HUDEP-2 (cell line): ENCODE measurements at regions not wholly inside any gene's neighbourhood (a gene's known extent, or its start where the extent isn't known, plus 50 kb on each side); places are given as distances from the start of the nearest gene placed in this dataset.
"Not testable (repeated sequence)": the region's sequence is repeated elsewhere in the genome, so short reads cannot be mapped to it uniquely, and the experiment has no call there.

Source experiments
- DNase-seq, 76 experiments: peaks; one replicate each; lab custom pipeline; 2025; ENCODE audit not compliant: unreplicated experiment in 76 of 76; lab: John Stamatoyannopoulos, UW

DNA sequence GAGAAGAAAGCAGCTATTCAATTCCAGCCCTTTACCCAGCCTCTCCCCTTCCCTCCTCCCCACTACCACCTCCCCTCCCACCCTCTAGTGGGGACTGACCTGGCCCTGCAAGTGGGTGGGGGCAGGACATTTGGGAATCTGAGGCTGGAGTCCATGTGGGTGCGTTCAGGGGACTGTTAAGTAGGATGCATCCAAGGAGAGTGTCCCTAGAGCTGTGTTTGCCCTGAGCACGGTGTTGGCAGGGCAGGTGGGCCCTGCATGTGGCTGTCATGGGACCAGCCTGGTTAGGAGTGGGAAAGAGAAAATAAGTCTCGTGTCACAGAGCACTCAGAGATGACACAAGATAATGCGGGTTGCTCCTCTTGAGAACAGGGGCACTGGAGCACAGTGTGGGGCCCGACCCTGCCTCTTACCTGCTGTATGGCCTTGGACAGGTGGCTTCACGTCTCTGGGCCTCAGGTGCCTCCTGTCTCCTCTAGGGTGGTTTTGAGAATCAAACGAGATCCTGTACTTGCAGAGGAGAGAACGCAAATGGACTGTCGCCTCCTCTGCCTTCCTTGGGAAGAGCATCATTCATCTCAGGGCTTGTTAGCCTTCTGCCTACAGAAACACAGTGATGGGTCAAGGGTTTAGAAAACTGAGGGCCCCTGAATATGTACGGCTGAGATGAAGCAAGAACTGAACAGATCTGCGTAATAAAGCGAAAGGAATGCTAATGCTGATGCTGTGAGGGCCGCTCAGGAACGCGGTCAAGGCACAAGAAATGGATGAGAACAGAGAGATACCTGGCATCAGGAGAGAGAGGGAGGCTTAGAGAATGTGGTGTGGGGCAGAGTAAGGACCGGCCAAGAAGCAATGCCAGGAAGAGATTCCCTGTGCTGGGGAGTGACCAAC lies 187.7 kb upstream of the HAAO start:
- no peak for DNase-seq

DNA sequence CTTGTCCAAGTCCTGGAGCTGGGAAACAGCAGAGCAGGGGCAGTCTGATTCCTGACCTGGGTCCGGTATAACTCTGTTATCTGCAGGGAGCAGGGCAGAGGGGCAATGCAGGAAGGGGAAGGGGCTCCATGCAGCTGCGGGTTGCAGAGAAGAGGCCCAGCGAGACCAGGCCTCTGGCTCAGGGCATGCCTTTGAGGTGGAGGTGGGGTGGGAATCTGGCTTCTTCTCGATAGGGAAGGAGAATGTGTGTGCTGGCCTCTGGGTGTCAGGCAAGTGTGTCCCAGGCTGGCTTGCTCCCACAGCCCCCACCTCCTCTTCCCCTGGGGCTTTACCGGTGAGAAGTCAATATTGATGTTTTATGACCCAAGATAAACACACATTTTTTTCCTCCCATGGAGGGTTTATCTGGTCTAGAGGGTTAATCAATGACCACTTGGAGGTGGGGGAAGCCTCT lies 187.1 kb upstream of the HAAO start:
- DNase-seq: no peak

DNA sequence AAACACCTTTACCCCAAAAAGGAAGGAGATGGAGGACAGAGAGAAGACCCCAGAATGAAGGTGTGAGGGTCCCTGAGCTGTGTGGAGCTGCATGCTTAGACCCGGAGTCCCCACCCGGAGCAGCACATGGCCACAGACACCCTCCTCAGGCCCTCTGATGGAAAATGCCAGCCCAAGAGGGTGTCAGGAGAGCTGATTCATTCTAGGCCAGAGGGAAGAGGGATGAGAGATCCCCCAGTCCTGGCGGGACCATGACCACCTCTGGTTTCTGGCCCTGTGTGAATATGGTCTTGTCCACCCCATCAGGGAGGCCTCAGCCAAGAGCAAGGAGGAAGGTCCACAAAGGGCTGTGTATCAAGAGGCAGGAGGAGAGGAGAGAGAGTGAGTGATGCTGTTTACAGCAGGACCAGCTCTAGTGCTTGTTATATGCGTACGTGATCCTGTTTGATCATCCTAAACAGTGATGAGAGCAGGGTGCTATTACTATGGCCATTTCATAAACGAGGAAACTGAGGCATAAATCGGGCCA lies 186.6 kb upstream of the HAAO start:
- no peak for DNase-seq

DNA sequence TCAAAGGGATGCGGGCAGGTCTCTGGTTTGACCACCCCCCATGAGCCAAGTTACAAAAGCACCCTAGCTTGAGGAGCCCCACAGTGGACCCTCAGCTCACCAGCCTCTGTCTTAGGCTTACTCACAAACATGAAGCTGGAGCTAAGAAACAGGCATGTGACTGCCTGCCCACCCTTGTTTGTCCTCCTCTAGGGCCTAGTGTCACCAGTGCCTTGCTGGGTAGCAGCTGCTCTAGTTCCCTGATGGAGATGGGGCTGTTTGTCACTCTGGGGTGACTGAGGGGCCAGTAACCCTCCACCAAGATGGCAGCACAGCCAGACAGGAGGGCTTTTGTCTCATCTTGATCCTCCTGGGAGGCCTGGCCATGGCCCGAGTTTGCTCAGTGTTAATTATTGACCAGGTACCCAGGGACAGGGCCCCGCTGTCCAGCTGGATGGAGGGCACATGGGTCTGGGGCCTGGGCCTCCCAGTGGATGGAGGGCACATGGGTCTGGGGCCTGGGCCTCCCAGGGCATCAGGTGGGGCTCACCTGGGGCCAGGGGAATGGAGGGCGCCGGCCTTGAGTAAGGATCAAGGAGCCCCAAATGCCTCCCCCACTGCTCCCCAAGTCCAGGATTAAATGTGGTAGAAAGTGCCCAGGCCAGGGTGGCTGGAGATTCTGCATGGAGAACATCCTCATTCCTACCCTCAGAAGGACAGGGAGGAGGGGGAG lies 185.9 kb upstream of the HAAO start:
- no peak for DNase-seq

DNA sequence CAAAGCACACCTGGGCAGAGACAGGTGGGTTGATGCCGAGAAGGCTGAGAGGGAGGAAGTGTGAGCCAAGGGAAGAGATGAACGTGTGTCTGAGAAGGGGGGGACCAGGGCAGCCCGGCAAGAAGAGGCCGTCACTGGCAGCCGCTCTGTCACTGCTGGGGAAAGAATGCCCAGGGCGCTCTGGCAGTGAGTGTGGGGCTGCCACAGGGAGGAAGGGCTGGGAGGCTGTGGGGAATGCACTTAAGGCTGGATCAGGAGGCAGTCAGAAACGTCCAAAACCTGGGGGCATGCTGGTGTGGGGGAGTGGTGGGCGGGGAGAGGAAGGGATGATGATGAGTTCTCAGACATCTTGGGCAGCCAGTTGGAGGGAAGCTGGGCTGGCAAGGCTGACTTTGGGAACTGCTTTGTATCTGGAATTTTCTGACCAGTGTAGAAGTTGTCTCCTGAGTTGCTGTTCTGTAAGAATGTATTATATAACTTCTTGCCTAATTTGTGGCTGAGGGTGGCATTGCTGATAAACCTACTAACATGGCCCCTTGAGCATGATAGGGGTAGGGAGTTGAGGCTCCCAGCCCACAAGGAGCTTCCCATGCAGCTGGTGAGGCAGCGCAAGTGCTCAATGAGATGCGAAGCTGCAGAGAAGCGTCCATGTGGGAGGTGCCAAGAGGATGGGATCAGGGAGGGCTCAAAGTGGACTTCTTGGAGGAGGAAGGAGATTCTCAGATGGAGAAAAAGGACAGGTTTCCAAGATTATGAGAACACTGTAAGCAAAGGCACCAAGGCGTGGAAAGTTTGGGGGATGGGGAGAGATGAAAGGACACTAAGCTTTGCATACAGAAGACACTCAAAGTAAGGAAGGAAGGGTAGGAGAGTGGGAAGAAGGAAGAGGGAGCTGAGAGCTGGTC lies 185.1 kb upstream of the HAAO start:
- no peak for DNase-seq

DNA sequence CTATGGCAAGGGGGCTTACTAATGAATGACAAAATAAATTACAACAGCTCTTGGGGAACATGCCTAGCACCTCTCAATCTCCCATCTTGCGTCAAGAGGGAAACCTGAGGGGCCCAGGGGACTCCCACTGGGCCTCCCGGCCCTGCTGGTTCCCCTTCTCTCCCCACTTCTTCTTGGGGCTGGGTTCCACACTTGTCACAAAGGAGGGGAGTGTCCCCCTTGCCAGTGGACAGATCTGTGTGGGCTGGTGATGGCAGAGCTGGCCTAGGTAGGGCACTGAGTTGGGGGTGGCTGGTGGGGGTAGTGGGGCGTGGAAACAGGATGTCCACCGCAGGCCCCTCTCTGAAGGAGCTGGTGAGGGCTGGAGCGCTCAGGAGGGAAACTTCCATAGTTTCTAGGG lies 184.0 kb upstream of the HAAO start:
- no peak for DNase-seq

DNA sequence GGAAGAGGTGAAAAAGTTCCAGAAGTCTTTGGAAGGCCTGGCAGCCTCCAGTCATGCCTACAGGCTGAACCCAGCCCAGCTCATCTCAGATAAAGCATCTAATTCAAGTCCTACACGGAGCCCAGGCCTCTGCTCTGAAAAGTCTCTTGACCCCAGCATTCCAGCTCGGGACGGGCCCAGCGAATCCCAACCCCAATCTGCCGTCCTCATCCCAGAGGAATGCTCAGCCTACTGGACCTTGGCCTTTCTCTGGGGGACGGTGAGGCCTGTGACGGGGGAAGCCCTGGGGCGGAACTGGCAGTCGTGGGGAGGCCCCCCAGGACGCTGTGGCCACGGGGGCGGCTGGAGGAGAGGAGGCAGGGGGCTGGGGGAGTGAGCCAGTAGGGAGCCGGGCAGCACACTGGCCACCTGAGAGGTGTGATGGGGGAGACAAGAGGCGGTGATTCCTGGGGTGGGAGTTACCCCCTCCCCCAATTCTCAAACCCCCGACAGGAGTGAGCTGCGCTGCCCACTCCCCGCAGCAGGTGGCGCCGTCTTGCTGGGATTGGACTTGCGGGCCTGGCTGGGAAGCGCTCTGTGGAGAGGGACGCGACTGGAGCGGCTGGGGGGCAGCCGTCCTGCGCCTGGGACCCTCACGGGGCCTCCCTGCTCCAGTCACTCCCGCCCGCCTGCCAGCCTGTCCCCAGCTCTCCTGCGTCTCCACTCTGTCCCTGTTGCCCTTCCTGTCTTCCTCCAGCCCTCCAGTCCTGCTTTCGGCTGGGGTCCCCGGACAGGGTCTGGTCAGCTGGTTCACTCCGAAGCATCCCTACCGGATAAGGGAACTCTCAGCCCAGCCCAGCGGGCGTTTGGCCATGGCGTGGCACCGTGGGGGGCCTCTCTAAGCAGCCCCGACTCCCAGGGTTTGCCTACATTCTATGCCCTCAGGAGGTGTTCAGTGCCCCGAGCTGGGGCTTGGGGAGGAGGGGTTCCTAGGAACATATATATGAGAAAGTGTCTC lies 182.6 kb upstream of the HAAO start:
- DNase-seq: peak in 37 of 76 experiments; percentile 6 to 57 (median 24)

DNA sequence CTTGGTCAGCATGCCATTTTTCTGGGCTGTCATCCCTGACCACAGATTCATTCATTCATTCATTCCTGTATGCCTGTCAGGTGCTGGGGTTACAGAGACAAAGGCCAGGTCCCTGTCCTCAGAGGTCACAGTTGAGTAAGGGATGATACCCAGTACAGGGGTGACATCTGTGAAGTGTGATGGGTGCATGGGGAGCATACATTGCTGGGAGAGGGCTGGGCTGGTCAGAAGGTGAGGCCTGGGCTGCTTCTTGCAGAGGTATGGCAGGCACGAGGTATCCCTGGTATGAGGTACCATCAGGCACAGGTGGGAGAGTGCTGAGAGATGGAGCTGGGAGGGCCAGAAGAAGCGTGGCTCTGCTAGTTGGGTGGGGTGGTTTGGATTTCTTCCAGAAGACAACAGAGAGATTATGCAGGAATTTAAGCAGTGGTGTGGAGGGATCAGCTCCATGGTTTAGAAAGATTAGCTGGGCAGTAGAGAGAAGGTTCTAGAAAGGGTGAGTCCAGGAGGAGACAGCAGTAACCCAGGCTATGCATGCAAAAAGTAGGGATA lies 181.9 kb upstream of the HAAO start:
- peak in 6 of 76 experiments; percentile 2 to 18 (median 8) for DNase-seq

DNA sequence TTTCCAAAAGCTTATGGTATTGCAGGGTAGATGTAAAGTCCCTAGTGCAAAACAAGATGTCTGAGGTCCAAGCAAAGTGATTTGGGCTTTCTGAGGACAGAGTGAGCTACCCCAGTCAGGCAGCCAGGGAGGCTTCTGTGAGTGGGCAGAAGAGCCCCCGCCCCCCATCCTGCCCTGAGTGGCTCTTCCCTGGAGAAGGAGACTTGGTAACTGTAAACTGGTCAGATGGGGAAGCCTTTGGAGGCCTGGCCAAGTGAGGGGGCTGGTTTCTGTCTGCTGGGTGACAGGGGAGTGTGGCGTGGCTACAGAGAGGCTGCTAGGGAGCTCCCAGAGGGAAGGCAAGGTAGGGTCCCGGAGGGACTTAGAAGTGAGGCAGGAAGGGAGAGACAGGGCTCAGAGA lies 181.3 kb upstream of the HAAO start:
- DNase-seq: no peak

DNA sequence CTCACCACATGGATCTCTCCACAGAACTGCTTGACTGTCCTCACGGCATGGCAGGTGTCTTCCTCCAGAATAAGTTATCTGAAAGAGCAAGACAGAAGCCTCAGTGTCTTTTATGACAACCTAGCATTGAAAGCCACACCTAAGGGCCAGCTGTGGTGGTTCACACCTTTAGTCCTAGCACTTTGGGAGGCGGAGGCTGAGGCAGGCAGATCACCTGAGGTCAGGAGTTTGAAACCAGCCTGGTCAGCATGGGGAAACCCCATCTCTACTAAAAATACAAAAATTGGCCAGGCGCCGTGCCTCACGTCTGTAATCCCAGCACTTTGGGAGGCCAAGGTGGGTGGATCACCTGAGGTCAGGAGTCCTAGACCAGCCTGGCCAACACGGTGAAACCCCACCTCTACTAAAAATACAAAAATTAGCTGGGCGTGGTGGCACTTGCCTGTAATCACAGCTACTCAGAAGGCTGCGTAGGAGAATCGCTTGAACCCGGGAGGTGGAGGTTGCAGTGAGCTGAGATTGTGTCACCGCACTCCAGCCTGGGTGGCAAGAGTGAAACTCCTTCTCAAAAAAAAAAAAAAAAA lies 180.6 kb upstream of the HAAO start:
- not testable (repeated sequence) for DNase-seq

DNA sequence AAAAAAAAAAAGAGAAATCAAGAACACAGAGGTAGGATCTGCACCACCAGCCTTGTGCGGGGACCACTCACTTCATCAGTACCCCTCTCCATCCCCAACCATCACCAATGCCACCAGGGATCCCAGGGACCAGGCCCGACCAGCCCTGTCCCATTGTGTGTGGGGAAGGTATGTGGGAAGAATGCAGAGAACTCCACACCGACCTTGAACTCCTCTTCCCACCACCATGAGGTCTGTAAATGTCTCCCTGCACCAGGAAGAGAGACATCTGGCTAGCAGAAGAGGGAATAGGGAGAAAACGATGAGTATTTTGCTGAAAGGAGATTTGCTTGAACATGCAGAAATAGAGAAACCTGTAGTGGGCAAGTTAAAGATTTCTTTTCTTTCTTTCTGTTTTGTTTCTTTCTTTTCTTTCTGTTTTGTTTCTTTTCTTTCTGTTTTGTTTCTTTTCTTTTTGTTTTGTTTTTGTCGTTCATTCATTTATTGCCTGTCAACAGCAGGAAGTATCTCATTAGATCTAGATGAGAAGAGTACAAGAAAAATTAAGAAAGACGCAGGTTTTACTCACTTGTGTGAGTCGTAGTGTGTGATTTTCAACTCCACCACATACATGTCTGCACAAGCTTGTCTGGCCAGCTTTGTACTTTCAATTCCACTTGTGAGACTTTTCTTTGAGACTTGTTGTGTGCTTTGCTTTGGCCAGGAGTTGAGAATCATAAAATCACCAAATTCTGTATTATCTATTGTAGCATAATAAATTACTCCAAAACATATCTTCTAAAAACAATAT lies 179.8 kb upstream of the HAAO start:
- no peak for DNase-seq

DNA sequence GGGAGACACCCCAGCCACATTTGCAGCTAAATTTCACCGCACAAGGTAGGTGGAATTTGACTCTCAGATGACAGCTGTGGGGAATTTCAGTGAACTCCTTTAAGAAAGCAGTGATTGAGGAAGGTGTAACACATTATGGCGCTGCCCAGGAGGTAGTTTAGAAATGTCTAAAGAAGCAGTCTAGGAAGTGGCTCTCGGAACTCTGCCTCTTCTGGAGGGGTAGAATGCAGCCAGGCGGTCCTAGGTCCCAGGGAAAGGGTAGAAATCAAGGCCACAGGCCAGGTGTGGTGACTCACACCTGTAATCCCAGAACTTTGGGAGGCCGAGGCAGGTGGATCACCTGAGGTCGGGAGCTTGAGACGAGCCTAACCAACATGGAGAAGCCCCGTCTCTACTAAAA lies 179.0 kb upstream of the HAAO start:
- no peak for DNase-seq

DNA sequence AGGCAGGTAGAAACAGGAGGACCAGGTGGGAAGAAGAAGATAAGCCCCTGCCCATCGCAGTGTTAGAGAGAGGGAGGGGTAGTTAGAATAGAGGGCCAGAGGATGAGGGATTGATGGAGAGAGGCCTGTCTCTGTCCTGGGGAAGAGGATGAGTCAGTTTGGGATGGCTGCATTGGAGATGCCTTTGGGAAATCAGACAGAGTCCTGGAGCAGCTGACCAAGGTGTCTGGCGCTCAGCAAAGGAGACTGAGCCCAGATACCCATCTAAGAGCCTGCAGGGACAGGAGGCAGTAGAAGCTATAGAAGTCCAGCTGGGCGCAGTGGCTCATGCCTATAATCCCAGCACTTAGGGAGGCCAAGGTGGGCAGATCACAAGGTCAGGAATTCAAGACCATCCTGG lies 177.8 kb upstream of the HAAO start:
- DNase-seq: no peak

DNA sequence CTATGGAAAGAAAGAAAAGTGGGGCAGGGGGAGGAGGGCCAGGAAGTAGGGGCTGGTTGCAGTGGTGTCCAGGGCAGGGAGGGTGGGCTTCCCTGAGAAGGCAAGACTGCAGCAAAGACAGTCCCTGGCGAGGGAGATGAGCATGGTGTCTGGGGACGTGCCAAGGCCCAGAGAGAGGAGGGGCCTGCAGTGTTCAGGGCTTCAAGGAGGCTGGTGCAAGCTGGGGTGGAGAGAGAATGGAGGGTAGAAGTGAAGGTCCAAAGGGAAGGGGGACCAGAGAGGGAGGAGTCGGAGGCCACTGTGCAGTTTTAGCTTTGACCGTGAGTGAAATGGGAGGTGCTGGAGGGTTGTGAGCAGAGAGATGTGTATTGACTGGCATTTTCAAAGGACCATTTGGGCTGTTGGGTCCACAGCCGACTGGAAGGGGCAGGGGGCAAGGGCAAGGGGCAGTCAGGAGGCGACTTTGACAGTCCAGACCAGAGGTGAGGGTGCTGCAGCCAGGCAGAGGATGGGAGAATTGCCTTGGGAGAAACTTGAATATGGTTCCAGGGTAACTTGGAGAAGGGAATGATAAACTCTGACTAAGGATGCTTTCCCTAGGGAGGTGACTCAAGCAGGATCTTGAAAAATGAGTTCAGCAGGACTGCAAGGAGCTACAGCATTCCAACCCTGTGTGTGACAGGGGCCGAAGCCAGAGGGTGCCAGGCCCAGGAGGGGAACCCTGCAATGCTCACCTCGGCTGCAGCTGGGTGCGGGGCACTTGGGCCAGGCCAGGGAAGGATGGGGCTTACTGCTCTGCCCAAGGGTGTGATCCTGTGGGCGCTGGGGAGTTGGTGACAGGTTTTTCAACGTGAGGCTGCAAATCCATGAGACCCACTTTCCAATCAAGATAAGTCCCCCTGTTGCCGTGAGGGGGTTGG lies 177.1 kb upstream of the HAAO start:
- DNase-seq: no peak

DNA sequence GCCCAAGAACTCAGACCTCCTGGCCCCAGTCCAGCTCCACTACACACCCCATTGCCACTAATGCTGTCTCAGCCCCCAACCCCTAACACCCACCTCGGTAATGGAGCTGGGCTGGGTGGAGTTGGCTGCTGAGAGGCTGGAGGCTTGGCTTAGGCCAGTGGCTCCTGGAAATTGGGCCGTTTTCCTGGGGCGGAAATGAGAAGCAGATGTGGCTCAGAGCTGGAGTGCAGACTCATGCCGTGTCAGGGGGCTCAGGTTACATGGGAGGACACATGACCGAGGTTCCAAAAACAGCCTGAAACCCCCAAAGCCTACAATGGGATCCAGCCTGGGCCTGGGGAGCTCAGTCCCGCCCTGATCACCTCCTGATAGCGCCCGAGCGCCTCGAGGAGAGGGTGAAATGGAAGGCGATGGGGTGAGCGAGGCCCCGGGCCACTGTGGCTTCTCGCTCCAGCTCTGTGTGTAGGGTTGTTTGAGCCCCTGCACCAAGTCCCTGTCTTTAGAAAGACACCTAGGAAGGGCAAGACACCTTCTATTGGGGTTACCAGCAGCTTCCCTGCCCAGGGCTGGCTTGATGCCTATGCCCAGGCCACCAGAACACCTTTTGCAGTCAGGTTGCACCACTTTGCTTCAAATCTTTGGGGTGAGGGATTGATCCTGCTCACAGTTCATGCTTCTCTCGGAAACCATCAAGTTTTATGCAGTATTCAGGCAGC lies 175.7 kb upstream of the HAAO start:
- no peak for DNase-seq

DNA sequence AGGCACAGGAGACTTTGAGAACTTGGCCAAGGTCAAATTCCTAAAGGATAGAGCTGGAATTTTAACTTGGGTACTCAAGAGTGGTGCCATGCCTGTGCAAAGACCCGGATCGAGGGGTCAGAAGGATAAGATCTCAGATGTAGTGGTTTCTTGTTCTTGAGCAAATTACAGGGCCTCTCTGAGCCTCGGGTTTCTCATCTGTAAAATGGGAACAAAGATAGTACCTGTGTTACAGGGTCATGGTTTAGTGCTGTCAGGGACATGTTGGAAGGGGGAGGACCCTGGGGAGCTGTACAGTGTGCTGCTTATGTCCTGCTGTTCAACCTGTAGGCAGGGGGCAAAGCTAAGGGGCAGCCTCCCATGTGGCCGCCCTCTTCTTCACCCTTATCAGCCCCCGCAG lies 173.5 kb upstream of the HAAO start:
- no peak for DNase-seq
